GM10266 (cell line): ENCODE measurements at regions not wholly inside any gene's neighbourhood (a gene's known extent, or its start where the extent isn't known, plus 50 kb on each side); places are given as distances from the start of the nearest gene placed in this dataset.

Source experiments
- DNase-seq: peaks from one replicate; pipeline ENCODE4 v3.0.0; 2012; ENCODE audit errors: extremely low spot score
- CTCF ChIP-seq: IDR thresholded peaks from 2 replicates; pipeline ENCODE4 v1.5.1; 2012; ENCODE audit warnings: mild to moderate bottlenecking, low read depth; ENCODE audit not compliant: control insufficient read depth, insufficient read depth; ENCODE audit errors: missing control alignments

GRCh38 chr7:33810356-33810755 lies 95.0 kb upstream of the BMPER start:
- DNase-seq = no peak
- no peak for TF ChIP-seq CTCF

- DNase-seq = no peak
- TF ChIP-seq CTCF = no peak
These were observed 92.0 kb upstream of the BMPER start for GRCh38 chr7:33813331-33813730.

- no peak for DNase-seq
- no peak for TF ChIP-seq CTCF
These were observed 90.9 kb upstream of the BMPER start for GRCh38 chr7:33814400-33814799.

GRCh38 chr7:33814936-33815335 lies 90.4 kb upstream of the BMPER start:
- no peak for DNase-seq
- TF ChIP-seq CTCF = no peak

GRCh38 chr7:33815336-33815735 lies 90.0 kb upstream of the BMPER start:
- no peak for TF ChIP-seq CTCF
- no peak for DNase-seq

GRCh38 chr7:33816106-33816505 lies 89.2 kb upstream of the BMPER start:
- DNase-seq = no peak
- TF ChIP-seq CTCF = no peak

GRCh38 chr7:33819658-33820057 lies 85.7 kb upstream of the BMPER start:
- DNase-seq = no peak
- TF ChIP-seq CTCF = no peak
